ENCODE measurements at regions not wholly inside any gene's neighbourhood (a gene's known extent, or its start where the extent isn't known, plus 50 kb on each side); places are given as distances from the start of the nearest gene placed in this dataset.
"Not testable (repeated sequence)": the region's sequence is repeated elsewhere in the genome, so short reads cannot be mapped to it uniquely, and the experiment has no call there.

- no peak for DNase-seq (ENCODE audit: low read depth)
- H3K4me3 ChIP-seq (replicated peaks; ENCODE audit: low read depth, low read length): no peak overlapping the region
- TF ChIP-seq CTCF (IDR thresholded peaks at IDR 0.05; ENCODE audit: low read length, missing control alignments): no peak
These were observed 75.3 kb upstream of the SYT10 start for GRCh38 chr12:33514893-33515292.

- no peak for DNase-seq (ENCODE audit: low read depth)
- no peak overlapping the region for H3K4me3 ChIP-seq (replicated peaks; ENCODE audit: low read depth, low read length)
- no peak for TF ChIP-seq CTCF (IDR thresholded peaks at IDR 0.05; ENCODE audit: low read length, missing control alignments)
These were observed 79.9 kb upstream of the SYT10 start for GRCh38 chr12:33519566-33519965.

DNA sequence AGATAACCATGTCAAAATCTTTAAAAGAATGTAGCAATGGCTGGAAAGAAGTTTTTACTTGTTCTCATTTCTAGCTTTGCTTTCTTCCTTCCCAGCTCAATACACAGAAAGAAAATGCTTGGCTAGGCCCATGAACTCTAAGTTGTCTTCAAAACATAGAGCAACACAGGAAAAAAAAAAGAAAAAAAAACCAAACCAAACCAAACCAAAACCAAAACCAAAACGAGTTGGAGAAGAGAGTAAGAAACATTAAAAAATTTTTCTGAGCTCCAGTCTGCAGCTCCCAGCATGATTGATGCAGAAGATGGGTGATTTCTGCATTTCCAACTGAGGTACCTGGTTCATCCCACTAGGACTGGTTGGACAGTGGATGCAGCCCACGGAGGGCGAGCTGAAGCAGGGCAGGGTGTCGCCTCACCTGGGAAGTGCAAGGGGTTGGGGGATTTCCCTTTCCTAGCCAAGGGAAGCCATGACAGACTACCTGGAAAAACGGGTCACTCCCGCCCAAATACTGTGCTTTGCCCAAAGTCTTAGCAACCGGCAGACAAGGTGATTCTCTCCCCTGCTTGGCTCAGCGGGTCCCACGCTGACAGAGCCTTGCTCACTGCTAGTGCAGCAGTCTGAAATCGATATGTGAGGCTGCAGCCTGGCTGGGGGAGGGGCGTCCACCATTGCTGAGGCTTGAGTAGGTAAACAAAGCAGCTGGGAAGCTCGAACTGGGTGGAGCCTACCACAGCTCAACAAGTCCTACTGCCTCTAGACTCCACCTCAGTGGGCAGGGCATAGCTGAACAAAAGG lies 81.1 kb upstream of the SYT10 start:
- not testable (repeated sequence) for H3K4me3 ChIP-seq (replicated peaks; ENCODE audit: low read depth, low read length); DNase-seq (ENCODE audit: low read depth)

DNA sequence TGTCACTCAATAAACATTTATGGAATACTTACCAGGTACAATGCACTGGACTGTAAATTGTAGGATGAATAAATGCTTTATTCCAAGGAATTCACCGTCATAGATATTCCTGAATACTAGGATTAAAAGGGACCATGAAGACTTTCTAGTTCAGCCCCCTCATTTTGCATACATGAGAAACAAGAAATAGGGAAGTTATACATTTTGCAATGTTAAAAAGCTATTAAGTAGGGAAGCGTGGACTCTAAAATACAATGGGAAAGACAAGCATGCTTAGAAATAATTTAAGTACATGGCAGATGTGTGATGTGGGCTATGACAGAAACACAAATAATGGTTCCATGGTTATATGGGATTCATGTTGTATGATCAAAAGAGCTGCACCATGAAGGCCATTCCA lies 89.4 kb upstream of the SYT10 start:
- TF ChIP-seq CTCF (IDR thresholded peaks at IDR 0.05; ENCODE audit: low read length, missing control alignments): no peak
- DNase-seq (ENCODE audit: low read depth): no peak
- no peak overlapping the region for H3K4me3 ChIP-seq (replicated peaks; ENCODE audit: low read depth, low read length)

GRCh38 chr12:33529810-33530209 lies 90.2 kb upstream of the SYT10 start:
- no peak overlapping the region for H3K4me3 ChIP-seq (replicated peaks; ENCODE audit: low read depth, low read length)
- no peak for DNase-seq (ENCODE audit: low read depth)
- no peak for TF ChIP-seq CTCF (IDR thresholded peaks at IDR 0.05; ENCODE audit: low read length, missing control alignments)

DNA sequence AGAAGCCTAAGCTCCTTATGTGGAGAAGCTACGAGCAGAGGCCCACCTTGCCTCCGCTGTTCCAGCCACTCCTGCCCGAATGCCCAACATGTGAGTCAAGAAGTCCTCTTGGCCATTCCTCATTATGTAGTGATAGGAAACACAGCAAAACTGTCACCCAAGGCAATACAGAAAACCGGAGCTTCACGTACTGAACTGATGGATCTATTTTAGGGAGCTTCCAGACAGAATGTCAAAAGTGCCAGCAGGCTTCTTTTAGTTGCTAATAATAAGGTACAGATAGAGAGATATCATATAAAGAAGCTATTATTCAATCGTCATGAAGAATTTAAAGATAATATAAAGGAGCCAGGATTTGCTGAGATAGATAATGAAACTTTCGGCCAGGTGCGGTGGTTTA lies 91.6 kb upstream of the SYT10 start:
- no peak overlapping the region for H3K4me3 ChIP-seq (replicated peaks; ENCODE audit: low read depth, low read length)
- no peak for DNase-seq (ENCODE audit: low read depth)
- TF ChIP-seq CTCF (IDR thresholded peaks at IDR 0.05; ENCODE audit: low read length, missing control alignments): no peak

- H3K4me3 ChIP-seq (replicated peaks; ENCODE audit: low read depth, low read length): no peak overlapping the region
- no peak for DNase-seq (ENCODE audit: low read depth)
- no peak for TF ChIP-seq CTCF (IDR thresholded peaks at IDR 0.05; ENCODE audit: low read length, missing control alignments)
These were observed 93.9 kb upstream of the SYT10 start for GRCh38 chr12:33533527-33533926.
